DOHH2 (cell line): ENCODE measurements at regions not wholly inside any gene's neighbourhood (a gene's known extent, or its start where the extent isn't known, plus 50 kb on each side); places are given as distances from the start of the nearest gene placed in this dataset.

Experiments used
- H3F3A ChIP-seq: fragments of 200-600 bp; sonication (generic), shearing (Covaris generic); 2 replicates; pipeline ENCODE4 v1.6.0; 2016; ENCODE audit warnings: antibody characterized with exemption, mild to moderate bottlenecking; ENCODE audit not compliant: control insufficient read depth, insufficient read depth
- H3K27ac ChIP-seq: fragments of 200-600 bp; sonication (generic); 2 replicates; pipeline ENCODE4 v1.5.1; 2014; ENCODE audit warnings: low read depth, mild to moderate bottlenecking, low read length, moderate library complexity
- H3K27me3 ChIP-seq: fragments of 200-600 bp; sonication (generic); 2 replicates; pipeline ENCODE4 v1.6.1; 2014; ENCODE audit warnings: mild to moderate bottlenecking, low read length, mixed read lengths; ENCODE audit not compliant: control insufficient read depth
- H3K36me3 ChIP-seq: fragments of 200-600 bp; sonication (generic); 2 replicates; pipeline ENCODE4 v1.6.1; 2014; ENCODE audit warnings: mild to moderate bottlenecking, low read length, moderate library complexity, mixed read lengths; ENCODE audit not compliant: control insufficient read depth
- H3K4me1 ChIP-seq: fragments of 200-600 bp; sonication (generic); 2 replicates; pipeline ENCODE4 v1.6.1; 2014; ENCODE audit warnings: mild to moderate bottlenecking, low read length, mixed read lengths; ENCODE audit not compliant: control insufficient read depth
- H3K4me2 ChIP-seq: fragments of 200-600 bp; sonication (generic); 2 replicates; pipeline ENCODE4 v1.6.0; 2014; ENCODE audit warnings: mild to moderate bottlenecking, low read length, moderate library complexity
- H3K4me3 ChIP-seq: fragments of 200-600 bp; sonication (generic); 2 replicates; pipeline ENCODE4 v1.5.1; 2014; ENCODE audit warnings: mild to moderate bottlenecking, low read length, mixed read lengths
- H3K79me2 ChIP-seq: fragments of 200-600 bp; sonication (generic); 2 replicates; pipeline ENCODE4 v1.6.1; 2014; ENCODE audit warnings: mild to moderate bottlenecking, low read length, mixed read lengths; ENCODE audit not compliant: control insufficient read depth
- H3K9me2 ChIP-seq: fragments of 200-600 bp; sonication (generic); replicated peaks from 2 replicates; pipeline ENCODE4 v1.6.1; 2014; ENCODE audit warnings: mild to moderate bottlenecking, low read length, mixed read lengths; ENCODE audit not compliant: control insufficient read depth
- H3K9me3 ChIP-seq: fragments of 200-600 bp; sonication (generic); 2 replicates; pipeline ENCODE4 v1.6.1; 2014; ENCODE audit warnings: antibody characterized with exemption, low read length, mixed read lengths; ENCODE audit not compliant: control insufficient read depth, insufficient read depth
- H4K20me1 ChIP-seq: fragments of 200-600 bp; sonication (generic); 2 replicates; pipeline ENCODE4 v1.6.0; 2014; ENCODE audit warnings: low read depth, mild to moderate bottlenecking, antibody characterized with exemption, low read length, moderate library complexity; ENCODE audit not compliant: control insufficient read depth, insufficient read depth
- EZH2phosphoT487 ChIP-seq: fragments of 200-600 bp; sonication (generic); IDR thresholded peaks from 2 replicates; pipeline ENCODE4 v1.6.1; 2017; ENCODE audit warnings: borderline replicate concordance, mild to moderate bottlenecking, antibody characterized with exemption, low read length, moderate library complexity, mixed read lengths
- TF ChIP-seq, protein P1 (sequence below): fragments of 200-600 bp; sonication (generic); IDR thresholded peaks from one replicate; pipeline ENCODE4 v1.5.1; 2014; ENCODE audit warnings: antibody characterized with exemption, mild to moderate bottlenecking, low read depth, low read length; ENCODE audit not compliant: poor library complexity, severe bottlenecking

DNA sequence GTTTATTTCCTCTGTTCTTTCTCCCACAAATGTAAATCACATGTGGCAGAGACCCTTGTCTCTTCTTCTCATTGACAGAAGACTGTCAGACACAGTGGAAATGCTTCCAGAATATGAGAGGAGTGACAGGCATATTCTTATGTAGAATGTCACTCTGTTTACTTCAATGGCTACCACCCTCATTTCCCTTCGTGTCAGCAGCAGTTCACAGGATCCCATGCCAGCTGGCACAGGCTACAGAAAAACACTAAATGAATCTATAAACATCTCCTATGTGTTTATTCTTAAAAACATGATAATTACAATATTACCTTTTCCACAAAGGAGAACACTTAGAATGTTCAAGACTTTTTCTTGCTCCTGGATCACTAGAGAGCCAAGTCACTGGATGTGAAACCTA is 183.8 kb upstream of the CNTN1 start:
- Histone ChIP-seq H3K27ac (no peak overlapping the region), H3K9me2 (no peaks in the 10 kb centered on the region; the same call in 1 of the 2 replicates), H3K9me3 (no peaks in the 10 kb centered on the region), H4K20me1 (no peaks in the 10 kb centered on the region), H3K79me2 (no peaks in the 10 kb centered on the region), H3K27me3 (no peaks in the 10 kb centered on the region), H3K36me3 (no peaks in the 10 kb centered on the region), H3F3A (no peaks in the 10 kb centered on the region), H3K4me3 (no peak overlapping the region), H3K4me2 (no peak overlapping the region), H3K4me1 (peaks cover 6% of the 10 kb centered on the region; the same call in 1 of the 2 replicates)
- no peak for TF ChIP-seq EZH2phosphoT487
- TF ChIP-seq, protein P1, sequence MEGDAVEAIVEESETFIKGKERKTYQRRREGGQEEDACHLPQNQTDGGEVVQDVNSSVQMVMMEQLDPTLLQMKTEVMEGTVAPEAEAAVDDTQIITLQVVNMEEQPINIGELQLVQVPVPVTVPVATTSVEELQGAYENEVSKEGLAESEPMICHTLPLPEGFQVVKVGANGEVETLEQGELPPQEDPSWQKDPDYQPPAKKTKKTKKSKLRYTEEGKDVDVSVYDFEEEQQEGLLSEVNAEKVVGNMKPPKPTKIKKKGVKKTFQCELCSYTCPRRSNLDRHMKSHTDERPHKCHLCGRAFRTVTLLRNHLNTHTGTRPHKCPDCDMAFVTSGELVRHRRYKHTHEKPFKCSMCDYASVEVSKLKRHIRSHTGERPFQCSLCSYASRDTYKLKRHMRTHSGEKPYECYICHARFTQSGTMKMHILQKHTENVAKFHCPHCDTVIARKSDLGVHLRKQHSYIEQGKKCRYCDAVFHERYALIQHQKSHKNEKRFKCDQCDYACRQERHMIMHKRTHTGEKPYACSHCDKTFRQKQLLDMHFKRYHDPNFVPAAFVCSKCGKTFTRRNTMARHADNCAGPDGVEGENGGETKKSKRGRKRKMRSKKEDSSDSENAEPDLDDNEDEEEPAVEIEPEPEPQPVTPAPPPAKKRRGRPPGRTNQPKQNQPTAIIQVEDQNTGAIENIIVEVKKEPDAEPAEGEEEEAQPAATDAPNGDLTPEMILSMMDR = no peak

DNA sequence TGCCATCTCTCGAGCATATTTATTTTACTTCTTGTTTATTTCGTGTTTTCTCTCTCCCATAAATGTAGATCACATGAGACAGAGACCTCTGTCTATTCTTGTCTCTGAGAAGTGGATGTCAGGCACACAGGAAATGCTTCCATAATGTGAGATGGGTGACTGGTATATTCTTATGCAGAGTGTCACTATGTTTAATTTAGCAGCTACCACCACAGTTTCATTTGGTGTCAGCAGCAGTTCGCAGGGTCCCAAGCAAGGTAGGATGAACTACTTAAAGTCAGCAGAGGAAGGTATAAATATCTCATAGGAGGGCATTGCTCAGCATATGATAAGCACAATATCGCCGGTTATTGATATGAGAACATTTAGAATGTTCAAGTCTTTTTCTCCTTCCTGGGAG is 180.9 kb upstream of the CNTN1 start:
- TF ChIP-seq EZH2phosphoT487 = no peak
- TF ChIP-seq, protein P1 = no peak
- H4K20me1 ChIP-seq = no peaks in the 10 kb centered on the region
- H3F3A ChIP-seq = no peaks in the 10 kb centered on the region
- no peaks in the 10 kb centered on the region for H3K36me3 ChIP-seq
- no peaks in the 10 kb centered on the region for H3K79me2 ChIP-seq
- H3K27ac ChIP-seq = no peak overlapping the region
- no peaks in the 10 kb centered on the region for H3K27me3 ChIP-seq
- H3K4me3 ChIP-seq = no peak overlapping the region
- no peak overlapping the region for H3K4me2 ChIP-seq
- H3K4me1 ChIP-seq = no peaks in the 10 kb centered on the region
- no peaks in the 10 kb centered on the region for H3K9me3 ChIP-seq
- H3K9me2 ChIP-seq = no peaks in the 10 kb centered on the region; the same call in 1 of the 2 replicates

DNA sequence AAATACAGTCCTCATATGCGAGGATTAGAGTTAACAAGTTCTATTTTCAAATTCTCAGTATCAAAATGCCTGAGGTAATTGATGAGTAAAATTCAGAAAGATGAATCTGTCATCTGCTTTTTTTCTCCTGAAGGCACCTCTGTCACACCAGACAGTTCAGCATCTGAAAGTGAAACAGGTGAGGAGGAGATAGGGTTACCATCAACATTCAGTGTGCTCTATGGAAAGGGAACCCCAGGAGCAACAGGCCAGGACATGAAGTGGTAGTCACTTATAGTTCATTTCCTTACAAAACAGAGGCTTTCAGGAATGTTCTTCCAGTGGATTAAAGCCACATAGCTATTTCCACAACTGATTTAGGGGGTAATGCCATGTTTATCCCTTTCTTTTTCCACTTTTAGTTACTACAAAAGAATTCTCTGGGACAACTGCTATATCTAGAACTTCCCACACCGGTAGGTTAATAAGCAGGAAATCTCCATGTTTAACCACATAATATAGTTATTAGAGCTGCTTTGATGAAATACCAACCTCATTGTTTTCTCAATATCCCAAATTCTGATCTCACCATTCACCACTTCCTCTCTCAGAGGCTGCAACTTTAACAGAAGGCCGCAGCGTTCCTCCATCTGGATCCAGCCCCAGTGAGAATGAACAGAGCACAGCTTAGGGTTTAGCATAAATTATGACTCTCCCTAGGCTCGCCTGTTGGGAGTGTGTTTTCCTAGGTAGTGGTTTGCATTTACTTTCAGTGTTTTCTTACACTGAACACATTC is 177.0 kb upstream of the CNTN1 start:
- Histone ChIP-seq H3K79me2 (no peaks in the 10 kb centered on the region), H3K4me2 (no peak overlapping the region), H4K20me1 (no peaks in the 10 kb centered on the region), H3K4me1 (no peaks in the 10 kb centered on the region), H3F3A (no peaks in the 10 kb centered on the region), H3K9me3 (no peaks in the 10 kb centered on the region), H3K27ac (no peak overlapping the region), H3K9me2 (no peaks in the 10 kb centered on the region), H3K36me3 (no peaks in the 10 kb centered on the region), H3K27me3 (no peaks in the 10 kb centered on the region), H3K4me3 (no peak overlapping the region)
- TF ChIP-seq EZH2phosphoT487 = no peak
- TF ChIP-seq, protein P1 = no peak
